ENCODE measurements at regions not wholly inside any gene's neighbourhood (a gene's known extent, or its start where the extent isn't known, plus 50 kb on each side); places are given as distances from the start of the nearest gene placed in this dataset.
A peak's percentile ranks its signal among the peaks of the same experiment; 100 is the strongest.
"Not testable (repeated sequence)": the region's sequence is repeated elsewhere in the genome, so short reads cannot be mapped to it uniquely, and the experiment has no call there.

DNA sequence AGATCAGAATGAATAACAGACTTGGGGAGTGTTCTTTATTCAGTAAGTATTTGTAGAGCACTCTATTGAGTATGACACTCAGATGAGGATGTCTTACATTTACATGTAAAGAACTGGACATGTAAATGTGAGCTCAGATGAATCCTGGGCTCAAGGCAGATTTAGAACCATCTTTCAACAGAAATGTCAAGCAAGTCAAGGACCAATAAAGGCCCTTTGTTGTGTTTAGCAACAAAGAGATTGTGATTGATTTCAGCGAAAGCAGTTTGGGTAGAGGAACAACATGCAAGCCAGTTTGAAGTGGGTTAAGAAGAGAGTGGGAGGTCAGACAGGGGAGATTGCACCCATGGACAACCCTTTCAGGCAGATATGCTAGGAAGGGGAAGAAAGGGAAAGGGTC, 194.2 kb upstream of the DNAJC19 start:
- Histone ChIP-seq H3K36me3 (ENCODE audit: insufficient read depth, low read length) (no peaks in the 10 kb centered on the region), H3K4me2 (ENCODE audit: insufficient read depth, low read length) (no peak overlapping the region), H3K4me1 (ENCODE audit: insufficient read depth, low read length) (no peaks in the 10 kb centered on the region), H4K20me1 (ENCODE audit: insufficient read depth, low read length) (no peaks in the 10 kb centered on the region), H2AFZ (ENCODE audit: low read length) (no peak overlapping the region), H3K79me2 (ENCODE audit: insufficient read depth, low read length) (no peaks in the 10 kb centered on the region), H3K27ac (ENCODE audit: low read depth, low read length) (no peak overlapping the region), H3K27me3 (ENCODE audit: insufficient read depth, low read length) (no peaks in the 10 kb centered on the region), H3K9me3 (ENCODE audit: low read depth, low read length) (peaks cover 2% of the 10 kb centered on the region), H3K4me3 (ENCODE audit: insufficient read depth, low read length) (no peak overlapping the region)
- TF ChIP-seq, protein P1, sequence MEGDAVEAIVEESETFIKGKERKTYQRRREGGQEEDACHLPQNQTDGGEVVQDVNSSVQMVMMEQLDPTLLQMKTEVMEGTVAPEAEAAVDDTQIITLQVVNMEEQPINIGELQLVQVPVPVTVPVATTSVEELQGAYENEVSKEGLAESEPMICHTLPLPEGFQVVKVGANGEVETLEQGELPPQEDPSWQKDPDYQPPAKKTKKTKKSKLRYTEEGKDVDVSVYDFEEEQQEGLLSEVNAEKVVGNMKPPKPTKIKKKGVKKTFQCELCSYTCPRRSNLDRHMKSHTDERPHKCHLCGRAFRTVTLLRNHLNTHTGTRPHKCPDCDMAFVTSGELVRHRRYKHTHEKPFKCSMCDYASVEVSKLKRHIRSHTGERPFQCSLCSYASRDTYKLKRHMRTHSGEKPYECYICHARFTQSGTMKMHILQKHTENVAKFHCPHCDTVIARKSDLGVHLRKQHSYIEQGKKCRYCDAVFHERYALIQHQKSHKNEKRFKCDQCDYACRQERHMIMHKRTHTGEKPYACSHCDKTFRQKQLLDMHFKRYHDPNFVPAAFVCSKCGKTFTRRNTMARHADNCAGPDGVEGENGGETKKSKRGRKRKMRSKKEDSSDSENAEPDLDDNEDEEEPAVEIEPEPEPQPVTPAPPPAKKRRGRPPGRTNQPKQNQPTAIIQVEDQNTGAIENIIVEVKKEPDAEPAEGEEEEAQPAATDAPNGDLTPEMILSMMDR (IDR thresholded peaks at IDR 0.05; ENCODE audit: extremely low read depth, low read depth, low read length), result no peak
- DNase-seq (ENCODE audit: insufficient read length, low spot score, missing footprints), result no peak

DNA sequence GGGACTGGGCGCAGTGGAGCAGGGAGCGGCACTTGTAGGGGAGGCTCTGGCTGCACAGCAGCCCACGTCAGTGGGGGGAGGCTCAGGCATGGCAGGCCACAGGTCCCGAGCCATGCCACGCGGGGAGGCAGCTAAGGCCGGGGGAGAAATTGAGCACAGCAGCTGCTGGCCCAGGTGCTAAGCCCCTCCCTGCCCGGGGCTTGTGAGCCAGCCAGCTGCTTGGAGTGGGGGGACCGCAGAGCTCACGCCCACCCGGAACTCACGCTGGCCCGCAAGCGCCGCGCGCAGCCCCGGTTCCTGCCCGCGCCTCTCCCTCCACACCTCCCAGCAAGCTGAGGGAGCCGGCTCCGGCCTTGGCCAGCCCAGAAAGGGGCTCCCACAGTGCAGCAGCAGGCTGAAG, 193.5 kb upstream of the DNAJC19 start:
- H3K79me2 ChIP-seq (ENCODE audit: insufficient read depth, low read length); H3K4me1 ChIP-seq (ENCODE audit: insufficient read depth, low read length): not testable (repeated sequence)

DNA sequence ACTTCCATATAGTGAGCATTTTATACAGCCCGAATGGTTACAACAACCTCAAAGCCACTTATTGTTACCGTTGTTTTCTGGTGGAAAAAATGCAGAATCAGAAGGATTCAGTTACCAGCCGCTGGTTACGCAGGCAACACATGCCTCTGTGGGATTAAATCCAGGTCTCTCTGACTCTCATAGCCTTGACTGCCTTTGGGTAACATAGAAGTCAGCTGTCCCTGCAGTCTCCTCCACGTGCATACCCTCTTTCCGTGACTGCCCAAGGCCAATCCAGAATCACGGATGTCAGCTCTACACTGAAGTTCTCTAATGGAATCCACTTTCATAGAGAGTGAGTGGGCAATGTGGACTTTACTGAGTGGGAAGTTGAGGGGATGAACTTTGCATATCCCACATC, 189.5 kb upstream of the DNAJC19 start:
- DNase-seq (ENCODE audit: insufficient read length, low spot score, missing footprints), result no peak
- no peak overlapping the region for H3K4me2 ChIP-seq (ENCODE audit: insufficient read depth, low read length)
- H2AFZ ChIP-seq (ENCODE audit: low read length), result no peak overlapping the region
- H3K79me2 ChIP-seq (ENCODE audit: insufficient read depth, low read length), result no peaks in the 10 kb centered on the region
- H4K20me1 ChIP-seq (ENCODE audit: insufficient read depth, low read length), result no peaks in the 10 kb centered on the region
- H3K27ac ChIP-seq (ENCODE audit: low read depth, low read length), result no peak overlapping the region
- H3K4me3 ChIP-seq (ENCODE audit: insufficient read depth, low read length), result no peak overlapping the region
- H3K4me1 ChIP-seq (ENCODE audit: insufficient read depth, low read length), result no peaks in the 10 kb centered on the region
- TF ChIP-seq, protein P1 (IDR thresholded peaks at IDR 0.05; ENCODE audit: extremely low read depth, low read depth, low read length), result no peak
- H3K36me3 ChIP-seq (ENCODE audit: insufficient read depth, low read length), result no peaks in the 10 kb centered on the region
- peaks cover 2% of the 10 kb centered on the region for H3K9me3 ChIP-seq (ENCODE audit: low read depth, low read length)
- H3K27me3 ChIP-seq (ENCODE audit: insufficient read depth, low read length), result no peaks in the 10 kb centered on the region

More for the DNA sequence above, 193.5 kb upstream of the DNAJC19 start:
- not testable (repeated sequence) for DNase-seq (ENCODE audit: insufficient read length, low spot score, missing footprints); H3K4me3 ChIP-seq (ENCODE audit: insufficient read depth, low read length); H3K27me3 ChIP-seq (ENCODE audit: insufficient read depth, low read length); H3K27ac ChIP-seq (ENCODE audit: low read depth, low read length); H3K9me3 ChIP-seq (ENCODE audit: low read depth, low read length); H3K4me2 ChIP-seq (ENCODE audit: insufficient read depth, low read length); H3K36me3 ChIP-seq (ENCODE audit: insufficient read depth, low read length); H4K20me1 ChIP-seq (ENCODE audit: insufficient read depth, low read length); H2AFZ ChIP-seq (ENCODE audit: low read length)

DNA sequence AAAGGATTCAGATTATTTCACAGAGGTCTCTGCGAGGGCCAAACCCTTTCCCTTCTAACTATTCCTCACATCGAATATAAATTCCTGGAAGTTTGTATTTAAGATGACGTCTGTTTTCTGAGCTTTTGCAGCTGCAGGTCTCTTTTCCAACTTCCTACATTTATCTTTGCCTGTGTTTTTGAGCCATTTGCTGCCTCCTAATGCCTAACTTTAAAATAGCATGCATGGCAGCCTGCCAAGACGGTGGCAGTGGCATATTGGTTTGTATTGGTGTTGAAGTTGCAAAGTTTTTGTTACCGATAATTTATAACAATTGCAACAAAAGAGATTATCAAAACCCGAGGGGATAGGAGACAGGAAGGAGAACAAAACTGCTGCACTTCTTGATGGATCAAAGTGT, 187.1 kb upstream of the DNAJC19 start:
- no peak overlapping the region for H3K27ac ChIP-seq (ENCODE audit: low read depth, low read length)
- no peak overlapping the region for H3K4me2 ChIP-seq (ENCODE audit: insufficient read depth, low read length)
- H3K36me3 ChIP-seq (ENCODE audit: insufficient read depth, low read length), result no peaks in the 10 kb centered on the region
- no peaks in the 10 kb centered on the region for H3K4me1 ChIP-seq (ENCODE audit: insufficient read depth, low read length)
- no peak overlapping the region for H3K4me3 ChIP-seq (ENCODE audit: insufficient read depth, low read length)
- H3K79me2 ChIP-seq (ENCODE audit: insufficient read depth, low read length), result no peaks in the 10 kb centered on the region
- H3K27me3 ChIP-seq (ENCODE audit: insufficient read depth, low read length), result no peaks in the 10 kb centered on the region
- H3K9me3 ChIP-seq (ENCODE audit: low read depth, low read length), result no peaks in the 10 kb centered on the region
- no peak for DNase-seq (ENCODE audit: insufficient read length, low spot score, missing footprints)
- no peaks in the 10 kb centered on the region for H4K20me1 ChIP-seq (ENCODE audit: insufficient read depth, low read length)
- H2AFZ ChIP-seq (ENCODE audit: low read length), result no peak overlapping the region
- TF ChIP-seq, protein P1 (IDR thresholded peaks at IDR 0.05; ENCODE audit: extremely low read depth, low read depth, low read length), result peak; percentile 43

Measured in osteoblast (primary cell).